UCSD-AML1 (cell line): ENCODE measurements at regions not wholly inside any gene's neighbourhood (a gene's known extent, or its start where the extent isn't known, plus 50 kb on each side); places are given as distances from the start of the nearest gene placed in this dataset.

ENCODE experiments used
- DNase-seq: peaks from one replicate; lab custom pipeline; 2025; ENCODE audit not compliant: unreplicated experiment; lab: John Stamatoyannopoulos, UW

DNA sequence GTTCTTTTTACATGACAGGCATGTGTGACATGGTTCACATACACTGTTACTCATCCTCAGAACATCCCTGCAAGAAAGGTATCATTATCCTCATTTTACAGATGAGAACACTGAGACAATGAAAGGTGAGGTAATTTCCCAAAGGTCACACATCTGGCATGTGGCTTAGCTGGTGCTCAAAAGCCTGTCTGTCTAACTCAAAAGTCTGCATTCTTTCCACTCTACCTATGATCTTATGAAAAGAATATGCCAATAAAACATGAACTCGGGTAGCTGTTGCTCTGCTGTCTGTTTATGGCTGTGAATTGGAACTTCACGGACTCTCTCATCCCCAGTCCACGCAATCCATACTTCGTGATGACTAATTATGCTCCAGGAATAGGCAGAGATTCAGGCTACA is 79.0 kb upstream of the ODAD2 start:
- DNase-seq: no peak

DNA sequence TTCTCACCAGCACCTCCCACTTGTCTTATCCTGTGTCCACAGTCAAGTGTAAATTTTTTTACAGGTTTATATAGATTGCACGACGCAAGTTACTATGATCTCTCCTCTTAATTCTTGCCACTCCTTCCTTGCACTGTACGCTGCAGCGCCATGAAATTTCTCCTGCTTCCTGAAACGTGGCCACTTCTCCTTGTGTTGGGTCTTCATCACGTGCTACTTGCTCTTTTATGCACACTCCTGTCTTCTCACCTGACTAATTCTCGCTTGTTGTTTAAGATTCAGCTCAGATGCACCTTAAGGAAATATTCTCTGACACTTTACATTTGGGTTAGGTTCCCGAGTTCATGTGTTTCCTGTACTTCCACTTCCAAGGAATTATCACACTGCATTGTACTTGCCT is 76.5 kb upstream of the ODAD2 start:
- DNase-seq: no peak

DNA sequence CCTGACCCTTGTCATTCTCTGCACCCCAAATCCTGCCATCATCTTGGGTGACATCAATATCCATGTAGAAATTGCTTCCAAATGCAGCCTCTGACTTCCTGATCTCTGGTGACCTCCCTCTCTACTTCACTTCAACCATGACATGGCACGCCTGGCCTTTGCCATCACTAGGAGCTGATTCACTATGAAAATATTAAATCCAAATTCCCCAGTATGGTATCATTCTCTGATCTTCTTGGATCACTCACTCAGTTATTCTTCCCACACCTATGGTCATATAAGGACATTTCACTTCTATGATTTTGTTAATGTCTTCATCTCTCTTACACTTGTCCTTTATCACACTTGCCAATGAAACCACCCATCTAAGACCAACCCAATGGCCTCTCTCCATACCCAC is 73.7 kb upstream of the ODAD2 start:
- DNase-seq: no peak

DNA sequence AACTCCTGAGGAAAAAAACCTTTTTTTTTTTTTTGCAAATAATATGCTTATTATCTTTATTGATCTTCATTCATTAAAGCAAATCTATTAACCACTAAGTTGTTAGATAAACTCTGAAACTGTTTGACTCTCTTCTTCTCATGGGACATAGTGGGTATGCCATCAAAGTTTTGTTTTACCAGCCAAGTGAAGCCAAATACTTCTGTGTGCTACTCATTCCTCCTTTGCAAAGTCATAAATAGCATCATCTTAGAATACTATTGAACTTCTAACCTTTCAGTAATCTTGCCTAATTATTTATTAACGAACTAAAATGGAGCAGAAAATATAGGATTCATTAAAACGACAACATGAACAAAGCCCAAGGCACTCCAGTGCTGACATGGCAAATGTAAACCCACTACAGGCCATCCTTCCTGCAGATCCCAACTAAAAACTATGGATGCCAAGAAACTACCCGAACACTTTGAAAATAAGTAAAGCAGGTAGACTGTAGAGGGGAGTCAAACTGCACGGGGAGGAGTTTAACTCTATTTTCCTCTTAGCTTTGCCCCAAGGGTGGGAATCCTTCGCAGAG is 61.2 kb upstream of the ODAD2 start:
- no peak for DNase-seq

DNA sequence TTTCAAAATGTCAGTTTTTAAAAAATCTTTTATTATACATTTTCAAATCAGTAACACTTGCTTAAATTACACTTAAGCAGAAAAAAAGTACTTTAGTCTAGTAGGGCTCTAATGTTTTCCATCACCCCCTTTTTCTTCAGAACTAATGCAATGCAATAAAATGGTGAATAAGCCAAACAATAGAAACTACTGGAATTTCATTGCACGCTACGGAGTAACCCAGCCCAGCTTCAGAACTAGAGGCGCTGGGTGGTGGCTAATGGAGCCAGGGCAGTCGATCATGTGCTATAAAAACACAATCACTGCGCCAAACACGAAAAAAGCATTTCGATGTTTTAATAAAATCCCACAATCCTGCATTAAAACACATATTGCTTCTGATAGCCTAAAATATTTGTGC is 59.9 kb upstream of the ODAD2 start:
- DNase-seq: no peak

DNA sequence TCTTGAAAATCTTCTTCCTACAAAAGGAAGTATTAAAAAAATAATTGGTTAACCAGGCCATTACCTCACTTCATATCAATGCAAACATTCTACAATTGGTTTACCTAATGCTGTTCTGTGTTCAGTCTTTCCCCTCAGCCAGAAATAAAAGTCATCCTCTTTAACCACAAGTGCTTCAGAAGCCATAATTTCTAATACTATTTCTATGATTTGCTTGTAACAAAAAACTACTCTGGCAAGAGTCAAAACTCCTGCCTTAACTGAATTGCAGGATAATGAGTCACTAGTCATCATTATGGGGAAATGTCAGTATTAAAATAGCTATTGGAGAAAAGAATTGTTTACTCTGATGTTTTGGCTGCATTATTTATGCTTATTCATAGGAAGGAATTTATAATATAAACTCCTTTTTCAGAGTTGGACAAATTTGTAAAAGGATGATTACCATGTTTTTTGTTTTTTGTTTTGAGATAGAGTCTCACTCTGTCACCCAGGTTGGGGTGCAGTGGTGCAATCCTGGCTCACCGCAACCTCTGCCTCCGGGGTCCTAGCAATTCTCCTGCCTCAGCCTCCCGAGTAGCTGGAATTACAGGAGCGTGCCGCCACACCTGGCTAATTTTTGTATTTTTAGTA is 55.5 kb upstream of the ODAD2 start:
- no peak for DNase-seq

DNA sequence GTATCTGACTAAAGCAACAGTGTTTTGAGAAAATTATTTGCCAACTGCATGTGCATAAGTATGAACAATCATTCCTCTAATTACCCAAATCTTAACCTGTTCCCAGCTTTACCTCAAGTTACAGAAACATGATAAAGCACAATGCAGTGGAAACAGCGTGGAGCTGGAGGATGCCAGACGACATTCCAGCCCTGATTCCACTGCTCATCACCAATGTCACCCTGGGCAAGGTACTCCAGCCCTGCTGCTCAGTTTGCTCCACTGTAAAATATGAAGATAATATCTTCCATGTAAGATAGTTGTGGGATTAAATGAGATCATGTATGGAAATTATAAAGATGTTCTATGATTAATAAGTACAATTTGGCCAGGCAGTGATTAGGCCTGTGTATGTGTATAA is 50.4 kb upstream of the ODAD2 start:
- DNase-seq: no peak
